A549 (cell line): ENCODE measurements at regions not wholly inside any gene's neighbourhood (a gene's known extent, or its start where the extent isn't known, plus 50 kb on each side); places are given as distances from the start of the nearest gene placed in this dataset.

Experiments
- CTCF ChIP-seq: fragments of >200 bp; sonication (Bioruptor Twin); formaldehyde crosslinking; IDR thresholded peaks from 3 replicates; pipeline ENCODE4 v1.5.1; 2016
- EP300 ChIP-seq, 2 experiments: fragments of >200 bp; sonication (Bioruptor Twin); formaldehyde crosslinking; IDR thresholded peaks; 2 replicates in 1 of 2; 3 replicates in 1 of 2; pipeline ENCODE4 v1.6.1; 2016 to 2017
- SREBF2 ChIP-seq: fragments of 450-650 bp; IDR thresholded peaks from 2 replicates; pipeline ENCODE4 v1.6.1; 2014; ENCODE audit warnings: mild to moderate bottlenecking, moderate library complexity

GRCh38 chr1:70495370-70495769 lies 84.3 kb downstream of the CTH start:
- TF ChIP-seq CTCF (no peak), EP300 (IDR thresholded peaks at IDR 0.05) (no peak), SREBF2 (no peak)
